Bronchial epithelial cell (primary cell): ENCODE measurements at regions not wholly inside any gene's neighbourhood (a gene's known extent, or its start where the extent isn't known, plus 50 kb on each side); places are given as distances from the start of the nearest gene placed in this dataset.

Experiments used
- DNase-seq: peaks from one replicate; pipeline ENCODE4 v3.0.0-alpha.2; 2010; ENCODE audit warnings: low read depth
- FAIRE-seq: peaks from 2 replicates; lab custom pipeline; 2011; peaks lifted over from hg19 to GRCh38; lab: Jason Lieb, UNC
- H3K27me3 ChIP-seq: 2 replicates; pipeline ENCODE4 v1.5.1; 2011; ENCODE audit warnings: low read length; ENCODE audit not compliant: control insufficient read depth, insufficient read depth
- H3K36me3 ChIP-seq: 2 replicates; pipeline ENCODE4 v1.5.1; 2011; ENCODE audit warnings: low read length; ENCODE audit not compliant: control insufficient read depth, insufficient read depth
- H3K4me3 ChIP-seq: 2 replicates; pipeline ENCODE4 v1.5.1; 2011; ENCODE audit warnings: mild to moderate bottlenecking, low read depth, low read length, control low read depth
- TF ChIP-seq, protein P1 (sequence below): IDR thresholded peaks from 2 replicates; pipeline ENCODE4 v1.5.1; 2011; ENCODE audit warnings: mild to moderate bottlenecking, moderate library complexity, low read length, control low read depth, inconsistent platforms; ENCODE audit not compliant: insufficient read depth, severe bottlenecking

DNA sequence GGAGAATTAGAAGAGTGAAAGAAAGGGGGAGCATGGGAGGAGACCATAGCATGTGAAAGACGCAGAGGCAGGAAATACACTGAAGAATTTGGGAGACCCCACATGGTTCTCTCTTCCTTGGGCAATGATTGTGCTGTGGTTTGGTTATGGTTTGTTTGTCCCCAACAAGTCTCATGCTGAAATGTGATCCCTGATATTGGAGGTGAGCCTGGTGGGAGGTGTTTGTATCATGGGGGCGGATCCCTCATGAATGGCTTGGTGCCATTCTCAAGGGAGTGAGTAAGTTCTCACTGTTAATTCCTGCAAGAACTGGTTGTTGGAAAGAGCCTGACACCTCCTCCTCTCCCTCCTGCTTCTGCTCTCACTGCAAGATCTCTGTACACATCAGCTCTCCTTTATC, 78.6 kb upstream of the RAI2 start:
- H3K27me3 ChIP-seq = no peaks in the 10 kb centered on the region
- FAIRE-seq (no peak), DNase-seq (no peak)
- H3K36me3 ChIP-seq = no peaks in the 10 kb centered on the region
- H3K4me3 ChIP-seq = no peak overlapping the region
- TF ChIP-seq, protein P1, sequence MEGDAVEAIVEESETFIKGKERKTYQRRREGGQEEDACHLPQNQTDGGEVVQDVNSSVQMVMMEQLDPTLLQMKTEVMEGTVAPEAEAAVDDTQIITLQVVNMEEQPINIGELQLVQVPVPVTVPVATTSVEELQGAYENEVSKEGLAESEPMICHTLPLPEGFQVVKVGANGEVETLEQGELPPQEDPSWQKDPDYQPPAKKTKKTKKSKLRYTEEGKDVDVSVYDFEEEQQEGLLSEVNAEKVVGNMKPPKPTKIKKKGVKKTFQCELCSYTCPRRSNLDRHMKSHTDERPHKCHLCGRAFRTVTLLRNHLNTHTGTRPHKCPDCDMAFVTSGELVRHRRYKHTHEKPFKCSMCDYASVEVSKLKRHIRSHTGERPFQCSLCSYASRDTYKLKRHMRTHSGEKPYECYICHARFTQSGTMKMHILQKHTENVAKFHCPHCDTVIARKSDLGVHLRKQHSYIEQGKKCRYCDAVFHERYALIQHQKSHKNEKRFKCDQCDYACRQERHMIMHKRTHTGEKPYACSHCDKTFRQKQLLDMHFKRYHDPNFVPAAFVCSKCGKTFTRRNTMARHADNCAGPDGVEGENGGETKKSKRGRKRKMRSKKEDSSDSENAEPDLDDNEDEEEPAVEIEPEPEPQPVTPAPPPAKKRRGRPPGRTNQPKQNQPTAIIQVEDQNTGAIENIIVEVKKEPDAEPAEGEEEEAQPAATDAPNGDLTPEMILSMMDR = no peak

DNA sequence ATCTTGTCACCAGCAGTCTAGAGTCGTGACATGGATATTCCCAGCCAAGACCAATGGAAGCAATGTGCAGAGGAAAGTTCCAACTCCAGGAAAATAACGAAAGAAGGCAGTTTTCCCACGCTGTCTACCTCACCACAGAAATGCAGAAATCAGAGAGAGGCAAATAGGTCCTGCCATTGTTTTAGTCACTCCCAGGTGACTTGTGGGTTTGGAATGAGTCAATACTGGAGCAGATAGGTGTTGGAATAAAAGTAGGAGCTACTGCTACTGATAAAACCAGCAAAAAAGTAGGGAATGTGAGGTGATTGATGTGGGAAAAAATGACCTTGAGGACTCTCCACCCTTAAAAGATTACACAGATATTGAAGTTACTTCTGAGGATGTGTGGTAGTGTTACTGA, 72.8 kb upstream of the RAI2 start:
- H3K36me3 ChIP-seq = no peaks in the 10 kb centered on the region
- no peaks in the 10 kb centered on the region for H3K27me3 ChIP-seq
- H3K4me3 ChIP-seq = no peak overlapping the region
- DNase-seq (peak; percentile 10), FAIRE-seq (no peak)
- TF ChIP-seq, protein P1 = no peak

DNA sequence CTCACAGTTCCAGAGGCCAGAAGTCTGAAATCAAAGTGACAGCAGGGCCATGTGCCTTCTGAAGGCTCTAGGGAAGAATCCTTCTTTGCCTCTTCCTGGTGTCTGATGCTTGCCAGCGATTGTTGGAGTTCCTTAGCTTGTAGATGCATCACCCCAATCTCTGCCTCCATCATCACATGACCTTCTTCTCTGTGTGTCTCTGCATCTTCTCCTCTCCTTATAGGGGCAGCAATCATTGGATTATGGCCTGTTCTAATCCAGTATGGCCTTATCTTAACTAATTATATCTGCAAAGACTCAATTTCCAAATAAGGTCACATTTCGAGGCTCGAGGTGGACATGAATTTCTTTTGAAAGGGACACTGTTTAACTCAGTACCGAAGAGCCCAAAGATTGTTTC, 71.7 kb upstream of the RAI2 start:
- H3K27me3 ChIP-seq = no peaks in the 10 kb centered on the region
- no peak overlapping the region for H3K4me3 ChIP-seq
- no peak for DNase-seq
- H3K36me3 ChIP-seq = no peaks in the 10 kb centered on the region
- TF ChIP-seq, protein P1 = no peak
- no peak for FAIRE-seq

DNA sequence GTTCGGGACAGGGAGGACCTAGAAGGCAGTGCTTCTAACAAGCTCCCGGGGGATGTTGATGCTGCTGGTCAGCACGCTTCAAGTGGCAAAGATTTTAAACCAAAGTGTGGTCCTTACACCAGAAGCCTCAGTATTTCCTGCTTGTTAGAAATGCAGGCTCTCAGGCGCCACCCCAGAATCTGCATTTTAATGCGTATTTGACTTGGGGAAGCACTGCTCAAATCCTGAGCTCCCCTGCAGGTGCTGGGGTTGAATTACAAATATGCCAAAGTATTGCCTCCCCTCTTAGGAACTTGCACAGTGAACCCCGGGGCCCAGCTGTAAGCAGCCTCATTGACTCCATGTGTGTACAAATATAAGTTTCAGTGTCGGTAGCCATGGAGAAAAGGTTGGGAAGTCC, 70.8 kb upstream of the RAI2 start:
- FAIRE-seq (no peak), DNase-seq (no peak)
- no peaks in the 10 kb centered on the region for H3K36me3 ChIP-seq
- H3K27me3 ChIP-seq = no peaks in the 10 kb centered on the region
- TF ChIP-seq, protein P1 = no peak
- H3K4me3 ChIP-seq = no peak overlapping the region

DNA sequence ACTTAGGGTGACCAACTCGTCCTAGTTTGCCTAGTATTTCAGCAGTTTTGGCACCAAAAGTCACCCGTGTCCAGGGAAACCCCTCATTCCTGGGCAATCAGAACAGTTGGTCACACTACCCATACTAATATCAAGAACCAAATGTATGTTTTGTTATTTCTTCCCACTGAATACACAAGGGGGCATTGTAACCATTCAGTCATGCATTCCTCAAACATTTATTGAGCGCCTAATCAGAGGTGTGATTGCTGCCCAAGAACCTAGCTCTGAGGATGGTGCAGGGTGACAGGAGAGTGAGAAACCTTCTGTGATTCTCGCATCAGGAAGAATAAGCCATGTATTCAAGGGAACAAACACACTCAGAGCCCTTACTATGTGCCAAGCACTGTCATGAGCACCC, 69.8 kb upstream of the RAI2 start:
- TF ChIP-seq, protein P1 = no peak
- FAIRE-seq (no peak), DNase-seq (no peak)
- Histone ChIP-seq H3K36me3 (no peaks in the 10 kb centered on the region), H3K4me3 (no peak overlapping the region), H3K27me3 (no peaks in the 10 kb centered on the region)

DNA sequence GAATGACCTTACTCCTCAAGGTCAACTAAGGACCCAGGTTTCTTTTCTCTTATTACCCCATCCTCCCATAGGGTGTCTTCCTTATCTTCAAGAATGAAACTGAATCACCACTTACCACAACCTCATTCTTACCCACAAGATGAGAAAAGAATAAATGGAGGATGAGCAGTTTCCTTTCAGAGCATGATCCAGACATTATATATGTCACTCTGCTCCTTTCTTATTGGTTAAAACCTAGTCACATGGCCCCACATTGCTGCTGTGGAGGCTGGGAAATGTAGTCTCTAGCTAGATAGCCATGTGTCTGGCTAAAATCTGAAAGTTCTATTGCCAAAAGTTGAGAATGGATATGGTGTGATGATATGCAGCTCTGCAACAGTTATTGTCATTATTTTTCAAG, 62.4 kb upstream of the RAI2 start:
- H3K27me3 ChIP-seq = no peaks in the 10 kb centered on the region
- FAIRE-seq (no peak), DNase-seq (no peak)
- TF ChIP-seq, protein P1 = no peak
- H3K4me3 ChIP-seq = no peak overlapping the region
- H3K36me3 ChIP-seq = no peaks in the 10 kb centered on the region
